ENCODE measurements at regions not wholly inside any gene's neighbourhood (a gene's known extent, or its start where the extent isn't known, plus 50 kb on each side); places are given as distances from the start of the nearest gene placed in this dataset.
"Not testable (repeated sequence)": the region's sequence is repeated elsewhere in the genome, so short reads cannot be mapped to it uniquely, and the experiment has no call there.

GRCh38 chr3:65262548-65262947 lies 574.7 kb upstream of the ADAMTS9 start:
- CTCF ChIA-PET = no interaction called here
- DNase-seq (ENCODE audit: extremely low spot score) = no peak
- no peak for TF ChIP-seq CTCF (IDR thresholded peaks at IDR 0.05; ENCODE audit: control extremely low read depth, extremely low read depth, low read depth, missing control alignments)
- POLR2A ChIA-PET = no interaction called here

DNA sequence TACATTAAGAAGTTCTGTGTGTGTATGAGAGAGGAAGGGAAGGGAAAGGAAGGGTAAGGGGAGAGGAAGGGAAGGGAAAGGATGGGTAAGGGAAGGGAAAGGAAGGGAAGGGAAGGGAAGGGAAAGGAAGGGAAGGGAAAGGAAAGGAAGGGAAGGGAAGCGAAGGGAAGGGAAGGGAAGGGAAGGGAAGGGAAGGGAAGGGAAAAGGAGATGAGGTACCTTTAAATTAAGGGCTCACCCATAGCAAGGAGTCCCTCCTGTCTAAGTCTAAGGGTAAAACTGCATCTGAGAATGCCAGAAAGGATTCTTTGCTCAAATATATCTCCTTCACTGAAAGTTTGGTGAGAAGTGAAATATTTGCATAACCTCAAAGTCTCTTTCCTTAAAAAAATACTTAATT lies 572.1 kb upstream of the ADAMTS9 start:
- TF ChIP-seq CTCF (IDR thresholded peaks at IDR 0.05; ENCODE audit: control extremely low read depth, extremely low read depth, low read depth, missing control alignments) = no peak
- CTCF ChIA-PET = no interaction called here
- POLR2A ChIA-PET = no interaction called here
- no peak for DNase-seq (ENCODE audit: extremely low spot score)

- CTCF ChIA-PET, POLR2A ChIA-PET: not testable (repeated sequence)
Measured at GRCh38 chr3:65252914-65253313, 565.1 kb upstream of the ADAMTS9 start.

DNA sequence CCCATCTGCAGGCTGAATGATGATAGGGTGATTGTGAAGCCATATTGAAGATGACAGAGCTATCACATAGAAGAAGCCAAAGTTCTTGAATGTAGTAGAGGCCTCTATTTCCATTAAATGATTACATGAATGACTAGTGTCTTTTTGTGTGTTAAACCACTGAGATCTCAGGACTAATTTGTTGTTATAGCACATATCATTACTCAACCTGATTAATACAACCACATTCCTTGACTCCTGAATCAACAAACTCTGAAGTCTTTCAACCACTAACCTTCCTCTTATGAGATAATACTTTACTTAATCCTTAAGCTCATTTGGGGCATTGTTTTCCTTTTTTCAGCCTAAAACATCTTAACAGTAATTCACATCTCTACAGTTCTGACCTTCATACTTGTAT lies 564.5 kb upstream of the ADAMTS9 start:
- ChIA-PET CTCF (no interaction called here), POLR2A (no interaction called here)
- TF ChIP-seq CTCF (IDR thresholded peaks at IDR 0.05; ENCODE audit: control extremely low read depth, extremely low read depth, low read depth, missing control alignments) = no peak
- DNase-seq (ENCODE audit: extremely low spot score) = no peak

More at GRCh38 chr3:65252914-65253313, 565.1 kb upstream of the ADAMTS9 start:
- not testable (repeated sequence) for DNase-seq (ENCODE audit: extremely low spot score)

- no peak for TF ChIP-seq CTCF (IDR thresholded peaks at IDR 0.05; ENCODE audit: control extremely low read depth, extremely low read depth, low read depth, missing control alignments)
- ChIA-PET POLR2A (no interaction called here), CTCF (no interaction called here)
- no peak for DNase-seq (ENCODE audit: extremely low spot score)
Measured at GRCh38 chr3:65251375-65251774, 563.6 kb upstream of the ADAMTS9 start.

DNA sequence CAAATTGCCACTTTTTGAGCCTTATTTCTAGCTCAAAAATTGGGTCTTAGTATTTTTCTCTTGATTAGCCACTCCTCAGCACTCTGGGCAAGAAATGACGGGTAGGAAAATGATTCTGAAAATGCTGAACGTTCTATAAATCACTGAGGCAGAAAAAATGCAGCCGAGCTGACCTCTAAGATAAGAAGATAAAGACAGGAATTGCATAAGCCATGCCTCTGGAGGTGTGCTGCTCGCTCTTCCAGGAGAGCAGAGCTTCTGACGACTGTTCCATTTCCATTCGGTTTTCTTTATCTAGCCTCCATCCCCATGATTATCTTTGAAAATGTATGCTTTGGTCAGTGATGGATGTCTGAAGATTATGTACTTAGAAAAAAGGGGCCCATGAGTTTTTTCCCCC lies 558.8 kb upstream of the ADAMTS9 start:
- CTCF ChIA-PET = no interaction called here
- no peak for TF ChIP-seq CTCF (IDR thresholded peaks at IDR 0.05; ENCODE audit: control extremely low read depth, extremely low read depth, low read depth, missing control alignments)
- POLR2A ChIA-PET = no interaction called here
- no peak for DNase-seq (ENCODE audit: extremely low spot score)

GRCh38 chr3:65245133-65246063 lies 557.6 kb upstream of the ADAMTS9 start:
- ChIA-PET CTCF (no interaction called here), POLR2A (no interaction called here)
- TF ChIP-seq CTCF (IDR thresholded peaks at IDR 0.05; ENCODE audit: control extremely low read depth, extremely low read depth, low read depth, missing control alignments) = no peak
- no peak for DNase-seq (ENCODE audit: extremely low spot score)

Data from GM10248 (cell line).